GM10266 (cell line): ENCODE measurements at regions not wholly inside any gene's neighbourhood (a gene's known extent, or its start where the extent isn't known, plus 50 kb on each side); places are given as distances from the start of the nearest gene placed in this dataset.

Experiments
- DNase-seq: peaks from one replicate; pipeline ENCODE4 v3.0.0; 2012; ENCODE audit errors: extremely low spot score
- TF ChIP-seq, protein P1 (sequence below): IDR thresholded peaks from 2 replicates; pipeline ENCODE4 v1.5.1; 2012; ENCODE audit warnings: mild to moderate bottlenecking, low read depth; ENCODE audit not compliant: control insufficient read depth, insufficient read depth; ENCODE audit errors: missing control alignments

DNA sequence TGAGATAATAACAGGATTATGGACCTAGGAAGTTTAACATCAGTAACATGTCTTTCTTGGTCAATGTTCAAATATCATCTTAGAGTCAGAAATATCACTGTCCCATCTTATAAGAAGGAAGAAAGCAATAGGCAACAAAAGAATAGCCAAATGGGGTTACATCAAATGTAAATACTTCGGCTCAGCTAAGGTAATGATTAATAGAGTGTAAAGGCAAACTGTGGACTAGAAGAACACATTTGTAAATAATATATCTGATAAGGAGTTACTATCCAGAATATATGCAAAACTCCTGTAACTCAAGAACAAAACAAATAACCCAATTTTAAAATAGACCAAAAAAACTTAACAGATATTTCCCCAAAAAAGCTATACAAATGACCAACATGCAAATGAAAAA is 630.3 kb downstream of the RPS29 start:
- TF ChIP-seq, protein P1, sequence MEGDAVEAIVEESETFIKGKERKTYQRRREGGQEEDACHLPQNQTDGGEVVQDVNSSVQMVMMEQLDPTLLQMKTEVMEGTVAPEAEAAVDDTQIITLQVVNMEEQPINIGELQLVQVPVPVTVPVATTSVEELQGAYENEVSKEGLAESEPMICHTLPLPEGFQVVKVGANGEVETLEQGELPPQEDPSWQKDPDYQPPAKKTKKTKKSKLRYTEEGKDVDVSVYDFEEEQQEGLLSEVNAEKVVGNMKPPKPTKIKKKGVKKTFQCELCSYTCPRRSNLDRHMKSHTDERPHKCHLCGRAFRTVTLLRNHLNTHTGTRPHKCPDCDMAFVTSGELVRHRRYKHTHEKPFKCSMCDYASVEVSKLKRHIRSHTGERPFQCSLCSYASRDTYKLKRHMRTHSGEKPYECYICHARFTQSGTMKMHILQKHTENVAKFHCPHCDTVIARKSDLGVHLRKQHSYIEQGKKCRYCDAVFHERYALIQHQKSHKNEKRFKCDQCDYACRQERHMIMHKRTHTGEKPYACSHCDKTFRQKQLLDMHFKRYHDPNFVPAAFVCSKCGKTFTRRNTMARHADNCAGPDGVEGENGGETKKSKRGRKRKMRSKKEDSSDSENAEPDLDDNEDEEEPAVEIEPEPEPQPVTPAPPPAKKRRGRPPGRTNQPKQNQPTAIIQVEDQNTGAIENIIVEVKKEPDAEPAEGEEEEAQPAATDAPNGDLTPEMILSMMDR = no peak
- DNase-seq = no peak

DNA sequence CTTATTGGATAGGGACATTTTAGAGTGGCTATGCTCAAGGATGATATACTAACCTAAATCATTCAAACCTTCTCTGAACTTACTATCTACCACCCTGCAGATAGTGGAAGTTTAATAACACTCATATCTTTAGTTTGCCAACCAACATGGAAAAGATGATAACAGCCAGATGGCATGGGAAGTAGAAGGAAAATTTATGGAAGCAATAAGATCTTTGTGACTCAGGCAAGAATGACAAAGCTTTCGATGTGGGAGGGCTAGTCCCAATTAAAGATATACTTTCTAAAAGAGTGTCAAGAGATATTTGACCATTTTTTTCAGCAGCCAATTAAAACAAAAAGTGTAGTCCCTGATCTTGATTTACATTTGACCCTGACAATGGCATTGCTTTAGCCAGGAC is 631.7 kb downstream of the RPS29 start:
- TF ChIP-seq, protein P1 = no peak
- no peak for DNase-seq

DNA sequence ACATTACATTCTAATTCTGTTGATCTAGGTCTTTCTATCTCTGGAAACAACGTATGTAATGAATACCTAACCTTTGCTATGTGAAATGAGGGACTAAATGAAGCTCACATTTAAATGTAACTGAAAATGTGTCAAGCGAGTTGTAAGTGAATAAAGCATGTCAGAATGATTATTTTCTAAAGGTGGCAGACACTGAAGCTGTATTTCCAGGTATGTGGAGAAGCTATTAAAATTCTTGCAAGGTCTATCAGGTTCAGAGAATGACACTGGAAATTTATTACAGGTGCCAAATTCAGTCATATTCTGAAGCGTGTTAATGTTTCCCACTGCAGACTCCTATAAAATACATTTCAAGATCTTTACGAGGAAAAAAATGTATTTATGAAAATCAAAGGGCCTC is 641.4 kb downstream of the RPS29 start:
- TF ChIP-seq, protein P1 = no peak
- no peak for DNase-seq

DNA sequence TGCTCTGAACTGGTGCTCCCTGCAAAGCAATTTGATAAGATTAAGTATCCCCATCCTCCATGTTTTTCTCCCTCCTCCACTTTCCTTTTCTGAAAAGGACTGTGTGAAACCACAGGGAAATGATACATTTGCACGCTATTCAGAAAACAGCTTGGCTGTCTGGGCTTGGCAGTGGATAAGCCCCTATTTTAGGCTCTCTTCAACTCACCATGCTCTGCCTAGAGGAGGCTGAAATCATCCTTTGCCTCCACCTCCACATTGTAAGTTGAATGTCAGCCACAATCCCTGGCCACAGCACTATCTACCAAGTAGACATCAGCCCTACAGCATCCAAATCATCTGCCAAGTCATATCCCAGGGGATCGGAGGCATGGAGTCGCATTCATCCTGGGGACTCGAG is 642.3 kb downstream of the RPS29 start:
- TF ChIP-seq, protein P1 = no peak

DNA sequence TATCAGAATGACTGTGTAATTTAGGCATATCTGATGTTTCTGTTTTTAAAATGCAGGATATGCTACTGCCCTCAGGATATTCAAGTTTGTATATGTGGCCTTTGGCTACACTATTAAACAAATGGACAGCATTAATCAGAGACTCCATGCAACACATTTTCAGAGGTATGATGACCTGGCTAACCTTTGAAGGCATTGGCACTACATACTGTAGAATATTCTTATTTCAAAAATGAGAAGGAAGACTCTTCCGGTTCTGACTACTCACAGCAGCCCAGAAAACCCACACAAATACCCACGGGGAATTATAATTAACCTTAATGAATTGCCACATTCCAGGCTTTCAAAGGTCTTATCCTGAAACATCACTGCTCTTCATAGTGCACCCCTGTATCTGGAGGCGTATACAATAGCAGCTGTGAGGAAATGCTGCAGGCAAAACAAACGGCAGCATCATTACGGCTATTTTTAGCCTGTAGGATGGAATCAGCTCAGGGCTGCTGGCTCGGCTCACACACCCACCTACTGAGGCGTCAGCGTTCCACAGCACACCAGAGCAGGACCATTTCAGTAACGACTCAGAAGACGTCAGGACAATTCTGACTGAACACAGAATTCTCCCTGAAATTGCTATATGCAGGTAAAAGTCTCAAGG is 648.5 kb downstream of the RPS29 start:
- TF ChIP-seq, protein P1 = no peak
- no peak for DNase-seq

More for the DNA sequence above, 642.3 kb downstream of the RPS29 start:
- DNase-seq = no peak

DNA sequence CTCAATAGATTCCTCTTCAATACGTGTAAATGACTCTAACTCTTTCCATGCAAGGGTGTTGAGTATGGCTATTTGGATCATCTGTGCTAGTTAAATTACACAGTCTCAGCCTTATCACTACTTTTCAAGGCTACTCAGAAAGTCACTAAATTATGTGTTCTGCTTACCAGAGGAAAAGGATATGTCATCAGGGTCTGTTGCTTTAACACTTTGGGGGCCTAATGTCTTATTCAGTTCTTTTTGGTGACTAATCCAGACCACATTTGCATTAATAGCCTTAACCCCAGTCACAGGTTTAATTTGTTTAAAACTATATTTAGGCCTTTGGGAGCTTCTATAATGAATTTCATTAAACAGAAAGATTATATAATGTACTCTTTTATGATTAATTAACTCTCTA is 649.3 kb downstream of the RPS29 start:
- TF ChIP-seq, protein P1 = no peak
- no peak for DNase-seq

DNA sequence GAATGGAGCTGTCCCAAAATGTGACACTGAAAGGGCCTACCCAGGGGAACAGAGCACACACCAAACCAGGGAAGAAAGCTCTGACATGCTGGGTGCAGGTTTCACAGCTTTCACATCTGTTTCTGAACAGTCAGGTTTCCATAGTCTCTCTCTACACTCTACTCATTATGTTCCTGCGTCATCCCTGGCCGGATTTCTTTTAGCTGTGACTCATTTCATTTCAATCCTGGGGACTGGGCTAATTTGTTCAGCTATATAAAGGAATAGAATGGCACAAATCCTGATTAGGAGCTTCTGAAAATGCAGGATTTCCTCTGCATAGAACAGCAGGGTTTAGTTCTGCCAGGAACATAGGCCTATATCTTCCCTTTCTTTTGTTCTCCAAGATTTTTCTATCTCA is 649.8 kb downstream of the RPS29 start:
- TF ChIP-seq, protein P1 = no peak
- no peak for DNase-seq
